Activated naive CD8-positive, alpha-beta T cell treated with anti-CD3 and anti-CD28 coated beads, Interleukin-2, amount 50 U/mL, for 16 hours (primary cell): ENCODE measurements at regions not wholly inside any gene's neighbourhood (a gene's known extent, or its start where the extent isn't known, plus 50 kb on each side); places are given as distances from the start of the nearest gene placed in this dataset.
A peak's percentile ranks its signal among the peaks of the same experiment; 100 is the strongest.

Source experiments
- DNase-seq: peaks from one replicate; pipeline ENCODE4 v3.0.0-alpha.2; 2020; ENCODE audit warnings: low read depth, low spot score

DNA sequence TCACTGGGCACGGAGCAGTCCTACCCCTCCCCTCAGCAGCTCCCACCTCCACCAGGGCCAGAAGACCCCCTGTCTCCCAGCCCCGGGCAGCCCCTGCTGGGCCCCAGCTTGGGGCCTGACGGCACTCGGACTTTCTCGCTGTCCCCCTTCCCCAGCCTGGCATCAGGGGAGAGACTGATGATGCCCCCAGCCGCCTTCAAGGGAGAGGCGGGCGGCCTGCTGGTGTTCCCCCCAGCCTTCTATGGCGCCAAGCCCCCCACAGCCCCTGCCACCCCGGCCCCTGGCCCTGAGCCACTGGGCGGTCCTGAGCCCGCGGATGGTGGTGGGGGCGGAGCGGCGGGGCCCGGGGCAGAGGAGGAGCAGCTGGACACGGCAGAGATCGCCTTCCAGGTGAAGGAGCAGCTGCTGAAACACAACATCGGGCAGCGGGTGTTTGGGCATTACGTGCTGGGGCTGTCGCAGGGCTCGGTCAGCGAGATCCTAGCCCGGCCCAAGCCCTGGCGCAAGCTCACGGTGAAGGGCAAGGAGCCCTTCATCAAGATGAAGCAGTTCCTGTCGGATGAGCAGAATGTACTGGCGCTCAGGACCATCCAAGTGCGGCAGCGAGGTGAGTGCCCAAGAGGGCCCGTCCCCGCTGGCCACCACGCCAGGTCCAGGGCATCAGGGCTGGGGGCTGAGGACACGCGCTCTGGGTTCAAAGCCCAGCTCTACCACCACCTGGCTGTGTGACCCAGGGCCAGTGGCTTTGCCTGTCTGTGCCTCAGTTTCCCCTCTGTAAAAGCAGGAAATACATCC is 58.6 kb downstream of the PHETA1 start:
- no peak for DNase-seq

DNA sequence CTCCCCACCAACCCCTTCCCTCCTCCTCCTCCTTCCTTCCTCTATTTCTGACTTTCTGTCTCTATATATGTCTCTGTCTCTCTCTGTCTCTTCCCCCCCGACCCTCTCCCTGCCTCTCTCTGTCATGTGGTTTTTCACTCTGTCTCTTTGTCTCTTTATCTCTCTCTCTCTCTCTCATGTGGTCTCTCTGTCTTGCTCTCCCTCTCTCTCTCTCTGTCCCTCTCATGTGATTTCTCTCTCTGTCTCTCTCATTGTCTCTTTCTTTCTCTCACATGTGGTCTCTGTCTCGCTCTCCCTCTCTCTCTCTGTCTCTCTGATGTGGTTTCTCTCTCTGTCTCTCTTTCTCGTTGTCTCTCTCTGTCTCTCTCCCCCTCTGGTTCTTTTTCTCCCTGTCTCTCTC is 59.3 kb downstream of the PHETA1 start:
- no peak for DNase-seq

DNA sequence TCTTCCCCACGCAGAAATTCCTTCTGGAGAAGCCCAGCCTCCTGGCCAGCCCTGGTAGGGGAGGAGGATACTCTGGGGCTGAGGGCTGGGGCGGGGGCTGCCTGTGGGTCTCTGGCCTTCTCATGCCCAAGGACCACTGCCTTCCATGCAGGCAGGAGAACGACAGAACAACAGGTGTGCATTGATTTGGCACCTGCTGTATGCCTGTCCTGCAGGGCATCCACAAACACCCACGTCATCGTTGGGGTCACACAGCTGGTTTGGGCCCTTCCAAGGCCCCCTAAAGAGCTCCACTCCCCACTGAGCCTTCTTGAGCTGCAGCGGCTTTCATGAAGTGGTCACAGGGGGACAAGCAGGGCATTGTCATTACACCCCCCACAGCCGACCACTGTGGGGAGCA is 60.4 kb downstream of the PHETA1 start:
- no peak for DNase-seq

DNA sequence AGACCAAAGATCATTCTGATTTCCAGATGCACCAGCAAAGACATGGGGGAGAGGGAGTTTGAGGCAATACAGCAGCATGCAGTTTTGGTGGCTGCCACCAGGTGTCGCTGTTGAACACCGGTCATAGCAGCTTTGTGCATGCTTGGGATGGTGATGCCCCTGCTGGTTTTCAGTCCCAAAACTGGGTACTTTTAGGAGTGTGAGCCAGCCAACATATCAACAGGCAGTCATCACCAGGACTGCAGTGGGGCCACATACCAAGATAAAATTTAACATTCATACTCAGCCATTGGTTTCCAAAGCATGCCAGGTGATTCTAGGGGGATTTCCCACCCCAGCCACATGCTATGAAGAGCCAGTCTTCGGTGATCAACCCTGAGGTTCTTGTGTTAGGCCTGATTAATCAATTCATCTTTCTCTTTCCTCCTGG is 64.2 kb downstream of the PHETA1 start:
- DNase-seq: no peak

DNA sequence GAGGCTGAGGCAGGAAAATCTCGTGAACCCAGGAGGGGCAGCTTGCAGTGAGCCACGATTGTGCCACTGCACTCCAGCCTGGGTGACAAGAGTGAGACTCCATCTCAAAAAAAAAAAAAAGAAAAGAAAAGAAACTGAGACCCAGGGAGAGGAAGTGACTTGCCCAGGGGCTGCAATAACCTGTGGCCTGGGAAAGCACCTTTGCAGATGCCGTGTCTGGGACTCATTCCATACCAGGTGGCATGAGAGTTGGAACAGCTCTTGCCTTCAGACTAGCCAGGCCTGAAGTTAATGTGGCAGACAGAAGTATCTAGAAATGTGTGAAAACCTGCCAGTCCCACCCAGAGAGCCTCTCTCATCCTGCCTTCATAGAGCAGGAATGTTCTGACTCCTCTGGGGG is 65.4 kb downstream of the PHETA1 start:
- no peak for DNase-seq

DNA sequence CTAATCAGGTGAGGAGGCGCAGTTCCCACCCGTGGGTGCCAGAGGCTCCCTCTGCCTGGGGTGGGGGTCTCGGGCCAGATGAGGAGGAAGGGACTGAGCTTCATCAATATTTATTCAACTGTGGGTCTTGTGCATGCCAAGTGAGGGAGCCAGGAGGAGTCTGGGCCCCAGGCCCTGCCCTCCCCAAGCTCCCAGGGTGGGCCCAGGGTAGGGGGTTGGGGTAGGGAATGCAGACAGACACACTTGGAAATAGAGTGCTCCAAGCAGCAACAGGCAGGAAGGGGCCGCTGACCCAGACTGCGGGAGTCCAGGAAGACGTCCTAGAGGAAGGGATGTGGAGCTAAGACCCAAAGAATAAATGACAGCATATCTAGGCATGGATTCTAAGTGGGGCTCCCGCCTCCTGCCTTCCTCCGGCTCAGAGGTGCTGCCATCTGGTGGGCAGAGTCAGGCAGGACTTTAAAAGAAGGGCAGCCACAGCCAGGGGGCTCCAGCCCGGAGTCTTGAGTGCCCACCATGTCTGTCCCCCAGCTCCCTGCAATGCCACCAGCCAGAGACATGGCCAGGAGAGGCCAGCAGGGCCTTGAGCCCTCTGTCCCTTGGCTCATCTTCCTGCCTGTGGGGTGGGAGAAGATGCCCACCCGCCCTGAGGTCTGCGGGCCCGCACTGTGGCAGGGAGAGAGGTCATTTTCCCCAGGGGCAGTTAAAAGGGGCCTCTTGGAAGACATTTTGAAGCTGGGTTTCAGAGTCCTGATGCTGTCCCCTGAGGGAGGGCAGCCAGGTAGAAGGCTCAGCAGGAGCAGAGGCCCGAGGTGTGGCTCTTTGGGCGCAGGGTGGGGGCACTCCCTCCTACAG is 70.1 kb downstream of the PHETA1 start:
- peak; percentile 31 for DNase-seq

DNA sequence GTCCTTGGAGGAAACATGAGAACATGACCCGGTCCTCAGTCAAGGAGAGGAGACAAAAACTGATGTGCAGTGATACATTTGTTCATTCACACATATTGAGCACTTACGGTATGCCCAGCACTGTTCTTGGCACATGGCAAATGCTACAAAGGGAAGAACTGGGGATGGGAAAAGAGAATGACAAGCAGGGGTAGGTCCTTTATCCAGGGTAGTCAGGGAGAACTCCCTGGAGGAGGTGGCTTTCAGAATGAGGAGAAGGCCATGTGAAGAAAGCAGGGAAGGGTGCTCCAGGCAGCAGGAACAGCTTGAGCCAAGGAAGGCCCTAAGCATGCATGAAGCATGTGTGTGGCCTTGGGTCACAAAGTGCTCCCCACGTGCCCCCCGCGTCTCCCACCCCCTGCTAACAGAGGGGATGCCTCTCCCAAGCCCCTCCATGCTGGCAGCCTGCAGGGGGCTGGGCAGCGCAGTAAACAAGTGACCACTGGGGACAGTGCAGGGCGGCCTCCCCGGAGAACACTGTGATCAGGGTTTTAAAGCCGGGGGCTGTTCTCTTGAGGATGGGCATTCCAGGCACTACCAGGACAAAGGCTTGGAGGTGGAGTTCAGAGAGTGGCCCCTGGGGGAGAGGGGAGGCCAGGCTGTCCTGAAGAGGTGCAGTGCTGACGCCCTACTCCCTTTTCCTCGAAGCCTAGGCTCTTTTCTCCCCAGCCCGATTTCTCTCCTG is 71.0 kb downstream of the PHETA1 start:
- DNase-seq: no peak

DNA sequence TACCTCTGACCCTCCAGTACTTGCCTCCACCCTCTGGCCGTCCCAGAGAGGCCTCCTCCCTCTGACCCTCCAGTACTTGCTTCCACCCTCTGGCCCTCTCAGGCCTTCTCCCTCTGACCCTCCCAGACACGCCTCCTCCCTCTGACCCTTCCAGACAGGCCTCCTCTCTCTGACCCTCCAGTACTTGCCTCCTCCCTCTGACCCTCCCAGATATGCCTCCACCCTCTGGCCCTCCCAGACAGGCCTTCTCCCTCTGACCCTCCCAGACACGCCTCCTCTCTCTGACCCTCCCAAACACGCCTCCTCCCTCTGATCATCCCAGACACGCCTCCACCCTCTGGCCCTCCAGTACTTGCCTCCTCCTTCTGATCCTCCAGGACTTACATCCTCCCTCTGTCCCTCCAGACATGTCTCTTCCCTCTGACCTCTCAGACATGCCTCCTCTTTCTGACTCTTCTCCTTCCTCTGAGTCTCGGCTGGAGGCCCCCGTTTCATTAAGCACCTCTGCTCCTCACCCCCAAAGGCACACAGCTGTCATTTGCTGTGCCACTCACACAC is 71.9 kb downstream of the PHETA1 start:
- DNase-seq: no peak

DNA sequence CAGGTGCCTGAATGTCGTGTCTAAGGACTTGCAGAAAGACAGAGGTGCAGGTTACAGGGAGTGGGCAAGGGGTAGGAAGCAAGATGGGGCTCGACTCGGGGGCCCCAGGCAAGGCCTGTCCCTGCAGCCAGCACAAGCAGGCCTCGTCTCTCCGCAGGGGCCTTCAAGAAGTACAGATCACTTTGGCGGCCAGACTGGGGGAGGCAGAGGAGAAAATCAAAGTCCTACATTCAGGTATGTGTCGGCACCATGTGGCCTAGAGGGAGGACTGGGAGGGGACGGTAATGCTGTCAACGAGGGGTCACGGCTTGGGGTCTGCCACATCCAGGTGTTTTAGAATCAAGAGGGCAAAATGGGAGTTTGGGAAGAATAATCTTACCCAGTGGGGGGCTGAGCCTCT is 73.7 kb downstream of the PHETA1 start:
- DNase-seq: no peak

DNA sequence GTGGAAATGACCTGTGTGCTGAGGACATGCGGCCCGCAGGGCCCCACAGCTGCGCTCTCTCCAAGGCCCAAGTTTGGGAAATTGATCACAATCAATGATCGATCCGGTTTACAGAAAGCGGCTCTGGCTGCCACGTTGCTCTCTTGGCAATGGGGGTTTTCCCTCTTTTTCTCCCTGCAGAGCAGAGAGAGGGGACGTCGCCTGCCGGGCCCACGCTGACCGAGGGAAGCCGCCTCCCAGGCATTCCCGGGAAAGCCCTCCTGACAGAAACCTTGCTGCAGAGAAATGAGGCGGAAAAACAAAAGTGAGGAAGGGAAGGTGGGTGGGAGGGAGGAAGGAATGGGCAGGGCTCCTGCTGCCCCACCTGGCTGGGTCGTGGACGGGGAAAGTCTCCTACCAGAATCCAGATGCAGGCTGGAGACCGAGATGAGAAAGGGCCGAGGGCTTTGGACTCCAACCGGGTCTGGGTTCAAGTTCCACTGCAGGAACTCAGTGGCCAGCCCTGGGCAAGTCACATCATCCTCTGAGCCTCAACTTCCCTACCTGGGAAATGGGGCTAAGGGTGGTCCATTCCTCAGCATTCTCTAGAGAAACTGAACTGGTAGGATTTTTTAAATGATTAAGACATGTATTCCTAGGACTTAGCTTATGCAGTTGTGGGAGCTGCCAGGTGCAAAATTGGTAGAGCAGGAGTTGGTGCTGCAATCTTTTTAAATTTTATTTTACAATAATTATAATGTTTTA is 75.5 kb downstream of the PHETA1 start:
- DNase-seq: no peak

DNA sequence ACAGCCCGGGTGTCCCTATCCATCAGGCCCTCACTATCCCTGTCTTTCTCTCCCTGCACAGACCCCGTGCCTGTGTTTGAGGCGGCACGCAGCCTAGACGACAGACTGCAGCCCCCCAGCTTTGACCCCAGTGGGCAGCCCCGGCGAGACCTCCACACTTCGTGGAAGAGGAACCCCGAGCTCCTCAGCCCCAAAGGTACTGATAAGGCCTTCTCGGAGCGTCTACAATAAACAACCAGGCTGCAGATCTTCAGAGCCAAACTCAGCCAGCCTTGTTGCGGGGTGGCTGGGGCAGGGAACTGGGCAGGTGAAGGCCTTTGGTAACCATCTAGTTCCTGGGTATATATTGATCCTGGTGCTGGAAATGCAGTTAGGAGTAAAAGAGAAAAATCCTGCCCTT is 77.5 kb downstream of the PHETA1 start:
- DNase-seq: no peak

DNA sequence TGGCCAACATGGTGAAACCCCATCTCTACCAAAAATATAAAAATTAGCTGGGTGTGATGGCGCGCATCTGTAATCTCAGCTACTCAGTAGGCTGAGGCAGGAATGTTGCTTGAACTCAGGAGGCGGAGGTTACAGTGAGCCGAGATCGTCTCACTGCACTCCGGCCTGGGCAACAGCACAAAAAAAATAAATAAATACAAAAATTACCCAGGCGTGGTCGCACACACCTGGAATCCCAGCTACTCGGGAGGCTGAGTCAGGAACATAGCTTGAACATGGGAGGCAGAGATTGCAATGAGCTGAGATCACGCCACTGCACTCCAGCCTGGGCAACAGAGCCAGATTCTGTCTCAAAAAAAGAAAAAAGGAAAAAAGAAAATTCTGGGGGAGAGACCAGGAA is 80.1 kb downstream of the PHETA1 start:
- no peak for DNase-seq

DNA sequence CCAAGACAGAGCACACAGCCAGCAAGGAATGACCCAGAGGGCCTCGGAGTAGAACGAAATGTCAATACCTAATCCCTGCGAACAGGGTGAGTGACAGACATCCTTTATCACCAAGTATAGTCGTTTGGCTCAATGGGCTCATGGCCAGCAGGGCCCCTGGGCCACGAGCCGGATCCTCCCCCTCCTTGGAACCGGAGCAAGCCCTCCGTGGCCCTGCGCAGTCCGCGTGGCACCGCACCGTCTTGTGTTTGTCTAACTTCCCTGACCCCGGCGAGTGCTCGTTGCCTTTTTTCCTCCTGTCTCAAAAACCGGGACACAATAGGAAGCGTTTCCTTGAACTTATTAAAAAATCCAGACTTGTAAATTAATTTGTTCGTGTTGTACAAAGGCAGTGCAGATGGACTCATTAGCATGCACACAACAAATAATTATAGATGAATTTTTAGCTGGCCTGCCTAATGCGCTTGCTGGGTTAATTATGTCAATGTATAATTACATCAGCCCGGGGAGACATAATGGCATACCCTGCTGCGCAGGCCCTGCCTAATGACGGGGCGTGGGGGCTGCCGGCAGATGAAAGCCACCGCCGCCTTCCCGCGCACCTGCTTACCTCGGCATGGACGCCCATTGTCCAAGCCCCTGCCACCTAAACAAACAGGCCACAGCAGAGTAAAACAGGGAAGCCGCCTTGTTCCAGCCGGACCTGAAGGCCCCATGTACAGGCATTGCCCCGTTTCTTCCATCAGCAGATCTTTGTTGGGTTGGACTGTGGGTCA is 81.6 kb downstream of the PHETA1 start:
- no peak for DNase-seq

DNA sequence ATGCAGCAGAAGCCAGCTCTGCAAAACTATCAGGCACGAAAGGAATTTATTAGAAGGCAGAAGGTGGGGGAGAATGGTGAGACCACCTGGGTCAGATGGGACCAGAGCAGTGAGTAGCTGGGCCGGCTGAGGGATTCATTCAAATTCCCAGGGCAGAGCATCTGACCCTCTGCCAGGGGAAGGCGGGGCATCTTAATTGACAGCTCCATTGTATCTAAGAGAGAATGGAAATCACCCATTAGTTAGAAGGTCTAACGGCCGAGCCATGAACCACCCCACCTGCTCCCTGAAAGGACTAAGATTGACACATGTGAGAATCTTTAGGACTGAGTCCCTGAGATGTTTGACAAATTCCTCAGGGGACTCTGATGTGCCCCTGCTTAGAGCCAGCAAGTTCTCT is 83.7 kb downstream of the PHETA1 start:
- DNase-seq: no peak

DNA sequence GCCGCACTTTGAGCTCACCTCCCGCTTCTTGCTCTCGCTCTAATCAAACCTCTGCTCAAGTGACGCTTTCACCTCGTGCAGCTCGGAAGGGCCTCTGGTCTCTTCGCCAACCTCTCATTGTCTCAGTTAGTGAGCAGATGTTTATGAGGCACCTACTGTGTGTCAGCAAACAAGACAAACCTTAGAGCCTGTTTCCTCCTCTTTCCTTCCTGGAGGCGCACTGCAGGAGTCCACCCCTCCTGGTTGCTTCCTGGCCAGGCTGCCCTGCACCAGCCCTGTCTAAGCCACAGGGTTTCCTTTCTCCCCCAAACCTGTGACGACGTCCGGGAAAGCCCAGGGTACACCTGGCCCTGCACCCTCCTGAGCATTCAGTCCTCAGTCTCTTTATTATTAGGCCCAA is 84.2 kb downstream of the PHETA1 start:
- no peak for DNase-seq

DNA sequence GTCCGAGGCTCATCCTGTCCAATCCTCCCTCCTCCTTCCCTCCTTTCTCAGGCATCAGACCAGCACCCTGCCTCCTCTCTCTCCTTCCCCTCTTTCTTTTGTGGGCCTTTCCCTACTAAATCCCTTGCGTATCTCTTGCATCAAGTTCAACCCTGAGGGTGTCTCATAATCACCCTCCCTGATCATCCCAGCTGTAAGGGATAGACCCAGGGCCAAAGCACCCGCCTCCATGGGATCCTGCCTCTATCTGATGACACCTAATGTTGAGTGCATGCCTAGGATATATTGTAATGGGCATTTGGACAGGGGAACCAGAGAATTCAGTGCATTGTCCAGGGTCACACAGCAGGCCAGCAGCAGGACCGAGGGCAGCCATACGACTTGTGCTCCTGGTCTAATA is 84.9 kb downstream of the PHETA1 start:
- DNase-seq: no peak

DNA sequence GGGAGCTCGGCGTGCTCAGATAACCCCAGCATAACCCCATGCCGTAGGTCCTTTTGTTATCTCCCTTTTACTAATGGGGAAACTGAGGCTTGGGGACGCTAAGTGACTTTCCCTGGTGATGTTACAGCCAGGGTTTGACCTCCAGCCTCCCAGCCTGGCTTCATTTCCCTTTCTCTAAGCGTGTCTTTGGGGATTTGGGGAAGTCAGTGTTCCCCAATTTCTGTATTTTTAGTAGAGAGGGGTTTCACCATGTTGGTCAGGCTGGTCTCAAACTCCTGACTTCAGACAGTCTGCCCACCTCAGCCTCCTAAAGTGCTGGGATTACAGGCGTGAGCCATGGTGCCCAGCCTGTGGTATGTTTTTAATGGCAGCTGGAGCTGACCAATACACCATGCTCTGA is 85.4 kb downstream of the PHETA1 start:
- DNase-seq: no peak

DNA sequence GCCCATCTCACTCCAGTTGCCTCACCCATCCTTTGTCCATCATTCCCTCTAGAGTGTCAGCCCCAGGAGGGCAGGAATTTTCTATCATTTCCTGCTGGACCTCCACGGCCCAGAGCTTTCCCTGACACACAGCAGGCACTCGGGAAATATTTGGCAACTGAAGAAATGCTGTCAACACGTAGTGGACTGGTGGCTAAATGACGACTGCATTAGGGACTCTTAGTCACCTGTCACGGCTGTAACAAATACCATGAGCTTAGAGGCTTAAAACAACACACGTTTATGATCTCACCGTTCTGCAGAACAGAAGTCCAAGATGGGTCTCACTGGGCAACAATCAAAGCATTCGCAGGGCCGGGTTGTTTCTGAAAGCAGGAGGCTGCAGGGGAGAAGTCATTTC is 91.3 kb downstream of the PHETA1 start:
- DNase-seq: no peak

DNA sequence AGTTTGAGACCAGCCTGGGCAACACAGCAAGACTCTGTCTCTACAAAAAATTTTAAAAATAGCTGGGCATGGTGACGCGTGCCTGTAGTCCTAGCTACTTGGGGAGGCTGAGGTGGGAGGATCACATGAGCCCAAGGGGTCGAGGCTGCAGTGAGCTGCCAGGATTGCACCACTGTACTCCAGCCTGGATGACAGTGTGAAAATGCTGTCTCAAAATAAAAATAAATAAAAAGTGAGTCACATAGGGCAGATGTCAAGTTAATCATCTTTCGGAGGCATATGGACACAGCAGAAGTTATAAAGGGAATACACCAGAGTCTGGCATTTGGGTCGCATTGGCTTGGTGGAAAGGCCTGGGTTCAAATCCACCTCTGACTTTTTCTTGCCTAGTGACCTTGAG is 92.7 kb downstream of the PHETA1 start:
- no peak for DNase-seq

DNA sequence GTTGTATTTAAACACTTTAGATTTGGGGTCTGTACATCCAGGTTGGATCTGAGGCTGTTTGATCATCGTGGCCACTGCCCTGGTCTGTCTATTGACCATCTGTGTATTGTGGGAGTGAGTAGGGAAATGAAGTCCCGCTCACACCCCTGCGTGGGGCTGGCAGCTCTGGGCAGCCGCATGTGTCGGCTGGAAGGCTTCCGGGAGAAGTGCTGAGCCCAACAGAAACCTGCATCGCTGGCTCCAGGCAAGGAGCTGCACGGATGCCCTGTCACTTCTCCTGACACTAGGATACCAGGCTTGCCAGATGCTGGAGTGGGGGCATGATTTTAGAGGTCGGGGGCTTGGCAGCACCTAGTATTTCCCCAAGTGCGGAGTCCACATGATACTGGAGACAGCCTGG is 93.6 kb downstream of the PHETA1 start:
- no peak for DNase-seq

DNA sequence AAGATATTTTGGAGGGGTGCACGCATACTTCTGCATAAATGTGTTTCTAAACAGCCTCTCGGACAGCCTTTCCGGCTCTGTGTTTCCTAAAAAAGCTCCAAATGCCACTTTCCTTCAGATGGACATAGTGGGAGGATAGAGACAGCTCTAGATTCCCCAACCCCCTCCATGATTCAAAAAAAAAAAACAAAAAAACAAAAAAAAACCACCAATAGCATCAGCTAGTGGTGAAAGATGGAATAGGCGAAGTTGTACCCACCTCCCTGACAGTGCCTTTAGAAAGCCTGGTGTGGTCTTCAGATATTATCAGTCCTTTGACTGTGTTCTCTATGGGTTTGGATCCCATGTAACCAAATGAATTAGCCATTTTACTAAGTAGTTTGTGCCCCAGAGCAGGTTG is 94.1 kb downstream of the PHETA1 start:
- no peak for DNase-seq
